Ecto neural progenitor cell (in vitro differentiated cells): ENCODE measurements at regions not wholly inside any gene's neighbourhood (a gene's known extent, or its start where the extent isn't known, plus 50 kb on each side); places are given as distances from the start of the nearest gene placed in this dataset.
"Not testable (repeated sequence)": the region's sequence is repeated elsewhere in the genome, so short reads cannot be mapped to it uniquely, and the experiment has no call there.

Experiments used
- DNase-seq: peaks from one replicate; pipeline ENCODE4 v3.0.0-alpha.2; 2018; ENCODE audit warnings: low spot score

DNA sequence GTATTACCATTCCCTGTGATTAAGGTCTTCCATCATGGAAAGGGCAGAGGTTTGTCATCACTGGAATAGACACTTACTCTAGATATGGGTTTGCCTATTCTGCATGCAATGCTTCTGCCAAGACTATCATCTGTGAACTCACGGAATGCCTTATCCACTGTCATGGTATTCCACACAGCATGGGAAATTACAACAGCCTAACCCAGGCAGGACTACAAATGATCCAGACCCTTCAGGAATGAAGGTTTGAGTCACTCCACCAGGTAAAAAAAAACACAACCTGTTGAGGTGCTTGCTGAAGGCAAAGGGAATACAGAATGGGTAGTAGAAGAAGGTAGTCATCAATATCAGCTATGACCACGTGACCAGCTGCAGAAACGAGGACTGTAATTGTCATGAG, 89.0 kb upstream of the RANBP6 start:
- not testable (repeated sequence) for DNase-seq

DNA sequence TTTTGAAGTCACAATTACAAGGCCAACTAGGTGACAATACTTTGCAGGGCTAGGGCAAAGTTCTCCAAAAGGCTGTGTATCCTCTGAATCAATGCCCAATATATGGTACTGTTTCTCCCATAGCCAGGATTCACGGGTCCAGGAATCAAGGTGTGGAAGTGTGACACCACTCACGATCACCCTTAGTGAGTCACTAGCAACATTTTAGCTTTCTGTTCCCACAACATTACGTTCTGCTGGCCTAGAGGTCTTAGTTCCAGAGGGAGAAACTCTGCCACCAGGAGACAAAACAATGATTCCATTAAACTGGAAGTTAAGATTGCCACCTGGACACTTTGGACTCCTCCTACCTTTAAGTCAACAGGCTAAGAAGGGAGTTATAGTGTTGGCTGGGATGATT, 88.5 kb upstream of the RANBP6 start:
- DNase-seq: not testable (repeated sequence)

DNA sequence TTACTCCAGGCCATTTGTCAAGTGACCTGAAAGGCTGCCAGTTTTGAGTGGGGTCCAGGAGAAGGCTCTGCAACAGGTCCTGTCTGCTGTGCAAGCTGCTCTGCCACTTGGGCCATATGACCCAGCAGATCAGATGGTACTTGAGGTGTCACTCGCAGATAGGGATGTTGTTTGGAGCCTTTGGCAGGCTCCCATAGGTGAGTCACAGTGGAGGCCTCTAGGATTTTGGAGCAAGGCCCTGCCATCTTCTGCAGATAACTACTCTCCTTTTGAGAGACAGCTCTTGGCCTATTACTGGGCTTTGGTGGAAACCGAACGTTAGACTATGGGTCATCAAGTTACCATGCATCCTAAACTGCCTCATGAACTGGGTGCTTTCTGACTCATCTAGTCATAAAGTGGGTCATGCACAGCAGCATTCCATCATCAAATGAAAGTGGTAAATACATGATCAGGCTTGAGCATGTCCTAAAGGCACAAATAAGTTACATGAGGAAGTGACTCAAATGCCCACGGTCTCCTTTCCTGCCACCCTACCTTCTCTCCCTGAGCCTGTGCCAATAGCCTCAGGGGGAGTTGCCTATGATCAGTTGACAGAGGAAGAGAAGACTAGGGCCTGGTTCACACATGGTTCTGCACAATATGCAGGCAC, 87.0 kb upstream of the RANBP6 start:
- DNase-seq: not testable (repeated sequence)

DNA sequence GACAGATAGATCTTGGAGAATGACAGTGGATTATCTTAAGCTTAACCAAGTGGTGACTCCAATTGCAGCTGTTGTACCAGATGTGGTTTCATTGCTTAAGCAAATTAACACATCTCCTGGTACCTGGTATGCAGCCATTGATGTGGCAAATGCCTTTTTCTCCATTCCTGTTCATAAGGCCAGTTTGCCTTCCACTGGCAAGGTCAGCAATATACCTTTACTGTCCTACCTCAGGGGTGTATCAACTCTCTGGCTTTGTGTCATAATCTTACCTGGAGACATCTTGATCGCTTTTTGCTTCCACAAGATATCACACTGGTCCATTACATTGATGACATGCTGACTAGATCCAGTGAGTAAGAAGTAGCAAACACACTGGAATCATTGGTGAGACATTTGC, 86.3 kb upstream of the RANBP6 start:
- not testable (repeated sequence) for DNase-seq

DNA sequence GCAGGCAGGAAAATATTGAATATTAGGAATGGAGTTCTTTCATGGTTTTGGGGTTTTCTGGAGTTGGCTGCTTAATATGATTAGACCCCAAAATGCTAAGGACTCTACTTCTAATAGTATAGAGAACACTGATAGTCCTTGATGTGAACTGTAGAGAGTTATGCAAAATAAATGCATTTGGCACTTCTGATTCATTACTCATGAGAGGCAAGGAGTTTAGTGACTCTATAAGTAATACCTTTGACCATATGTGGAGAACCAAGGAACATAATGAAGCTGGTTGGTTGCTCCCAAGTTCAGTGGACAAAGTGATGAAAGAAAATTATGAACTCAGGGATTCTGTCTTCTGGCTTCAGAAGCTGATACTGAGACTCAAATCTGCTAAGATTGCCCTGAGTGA, 83.9 kb upstream of the RANBP6 start:
- DNase-seq: not testable (repeated sequence)

DNA sequence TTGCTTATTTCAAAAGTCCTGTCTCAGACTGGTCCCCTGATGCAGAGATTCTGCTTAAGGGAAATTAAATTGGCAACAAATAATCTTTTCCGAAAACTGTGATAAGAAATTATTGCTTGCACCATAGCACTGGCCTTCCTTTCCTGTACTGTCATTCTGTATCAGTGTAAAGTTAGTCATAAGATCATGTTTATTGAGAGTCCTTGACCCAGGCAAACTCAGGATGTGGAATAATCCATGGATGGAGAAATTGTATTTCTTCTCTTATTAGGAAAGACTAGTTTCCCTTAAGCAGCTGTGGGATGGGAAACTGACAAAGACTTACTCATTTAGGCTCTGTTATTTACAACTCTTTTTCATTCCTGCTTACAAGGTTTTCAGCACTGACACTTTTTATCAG, 83.0 kb upstream of the RANBP6 start:
- no peak for DNase-seq

DNA sequence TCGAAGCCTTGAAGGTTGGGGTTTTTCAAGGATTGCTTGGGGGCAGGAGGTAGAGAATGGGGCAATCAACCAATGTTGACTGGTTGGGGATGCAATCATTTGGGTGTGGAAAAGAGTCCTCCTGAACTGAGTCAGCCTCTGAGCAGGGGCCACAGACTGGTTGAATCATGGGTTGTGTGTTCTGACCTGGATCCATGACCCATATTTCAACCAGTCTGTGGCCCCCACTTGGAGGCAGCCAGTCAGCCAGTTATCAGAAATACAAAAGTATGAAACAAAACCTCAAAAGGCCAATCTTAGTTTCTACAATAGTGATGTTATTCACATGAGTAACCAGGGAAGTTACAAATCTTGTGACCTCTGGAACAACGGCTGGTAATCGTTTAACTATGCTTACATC, 81.4 kb upstream of the RANBP6 start:
- DNase-seq: no peak

DNA sequence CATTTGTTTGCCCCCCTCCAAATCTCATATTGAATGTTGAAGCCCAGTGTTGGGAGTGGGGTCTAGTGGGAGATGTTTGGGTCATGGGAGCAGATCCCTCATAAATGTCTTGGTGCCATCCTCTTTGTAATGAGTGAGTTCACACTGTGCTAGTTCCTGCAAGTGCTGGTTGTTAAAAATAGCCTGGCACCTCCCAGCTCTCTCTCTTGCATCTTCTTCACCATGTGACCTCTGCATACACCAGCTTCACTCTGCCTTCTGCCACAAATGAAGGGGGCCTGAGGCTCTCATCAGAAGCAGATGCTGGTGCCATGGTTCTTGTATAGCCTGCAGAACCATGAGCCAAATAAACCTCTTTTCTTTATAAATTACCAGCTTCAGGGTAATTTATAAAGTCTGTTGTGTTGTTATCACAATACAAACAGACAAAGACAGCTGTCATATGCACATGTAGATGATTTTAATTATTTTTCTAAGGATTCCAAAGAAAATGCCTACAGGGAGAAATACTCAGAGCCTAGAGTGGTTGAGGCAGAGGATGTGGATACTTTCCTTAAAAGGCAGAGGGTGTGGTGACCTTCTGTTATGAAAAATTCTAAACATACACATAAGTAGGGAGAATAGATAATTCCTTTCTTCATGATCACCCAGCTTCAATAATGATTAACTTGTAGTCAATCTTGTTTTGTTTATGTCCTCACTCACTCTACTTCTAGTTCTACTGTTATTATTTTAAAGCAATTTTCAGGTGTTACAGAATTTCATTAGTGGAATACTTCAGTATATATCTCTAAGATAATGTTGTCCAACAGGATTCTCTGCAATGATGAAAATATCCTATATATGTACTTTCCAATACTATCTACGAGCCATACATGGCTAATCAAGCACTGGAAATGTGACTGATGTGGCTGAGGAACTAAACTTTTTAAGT, 75.1 kb upstream of the RANBP6 start:
- DNase-seq: no peak

DNA sequence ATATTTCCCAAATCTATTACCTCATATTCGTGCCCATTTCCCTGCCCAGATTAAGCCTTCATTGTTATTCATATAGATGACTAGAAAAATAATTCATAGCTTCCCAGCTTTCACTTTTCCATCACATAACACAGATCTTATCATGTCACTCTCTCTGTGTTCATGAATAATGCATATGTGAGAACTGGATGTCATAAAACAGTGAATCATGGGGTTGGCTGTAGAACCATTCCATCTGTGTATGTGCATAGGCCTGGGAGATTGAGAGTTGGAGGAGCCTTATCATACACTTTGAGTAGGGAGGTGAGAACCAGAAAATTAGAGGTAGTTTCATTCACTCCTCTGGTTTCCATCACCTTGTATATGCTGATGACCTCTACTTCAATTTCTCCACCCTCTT, 73.9 kb upstream of the RANBP6 start:
- DNase-seq: no peak

DNA sequence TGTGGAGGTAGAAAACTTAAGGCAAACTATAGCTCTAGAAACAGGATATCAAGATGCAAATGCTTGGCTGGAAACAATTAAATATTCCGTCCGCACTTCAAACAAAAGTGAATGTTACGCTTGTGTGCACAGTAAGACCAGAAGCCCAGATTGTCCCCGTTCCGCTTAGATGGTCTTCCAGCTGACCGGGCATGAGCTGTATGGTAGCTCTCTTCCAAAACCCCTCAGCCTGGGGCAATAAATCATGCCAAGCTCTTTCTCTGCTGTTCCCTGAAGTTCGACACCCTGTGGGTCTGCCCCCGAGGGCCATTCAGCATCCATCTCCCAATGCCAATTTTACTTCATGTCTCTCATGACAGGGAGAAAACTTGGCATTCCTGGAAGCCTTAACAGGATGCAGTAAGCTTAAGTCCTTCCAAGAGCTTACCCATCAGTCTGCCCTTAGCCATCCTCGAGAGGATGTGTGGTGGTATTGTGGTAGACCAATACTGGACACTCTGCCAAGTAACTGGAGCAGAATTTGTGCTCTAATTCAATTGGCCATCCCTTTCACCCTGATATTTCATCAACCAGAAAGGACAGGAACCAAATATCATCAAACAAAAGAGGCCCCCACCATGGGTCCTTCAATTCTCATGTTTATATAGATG, 70.7 kb upstream of the RANBP6 start:
- DNase-seq: no peak

DNA sequence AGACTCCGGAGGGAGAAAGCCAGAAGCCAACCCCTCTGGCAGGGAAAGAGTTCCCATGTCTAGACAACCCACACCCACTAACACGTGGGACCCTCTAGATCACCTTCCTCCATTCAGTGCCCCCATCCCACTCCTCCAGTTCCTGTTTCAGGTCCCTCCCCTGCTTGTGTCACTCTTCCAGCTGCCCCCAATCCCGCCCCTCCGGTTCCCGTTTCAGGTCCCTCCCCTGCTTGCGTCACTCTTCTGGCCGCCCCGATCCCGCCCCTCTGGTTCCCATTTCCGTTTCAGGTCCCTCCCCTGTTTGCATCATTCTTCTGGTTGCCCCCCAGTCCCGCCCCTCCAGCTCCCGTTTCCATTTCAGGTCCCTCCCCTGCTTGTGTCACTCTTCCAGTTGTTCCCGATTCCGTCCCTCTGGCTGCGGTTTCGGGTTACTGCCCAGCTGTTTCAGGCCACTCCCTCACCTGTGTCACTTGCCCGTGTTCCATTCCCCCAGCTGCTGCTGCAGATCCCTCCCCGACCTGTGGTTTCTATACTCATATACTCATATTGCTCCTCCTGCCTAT, 64.8 kb upstream of the RANBP6 start:
- peak; percentile 94 for DNase-seq

DNA sequence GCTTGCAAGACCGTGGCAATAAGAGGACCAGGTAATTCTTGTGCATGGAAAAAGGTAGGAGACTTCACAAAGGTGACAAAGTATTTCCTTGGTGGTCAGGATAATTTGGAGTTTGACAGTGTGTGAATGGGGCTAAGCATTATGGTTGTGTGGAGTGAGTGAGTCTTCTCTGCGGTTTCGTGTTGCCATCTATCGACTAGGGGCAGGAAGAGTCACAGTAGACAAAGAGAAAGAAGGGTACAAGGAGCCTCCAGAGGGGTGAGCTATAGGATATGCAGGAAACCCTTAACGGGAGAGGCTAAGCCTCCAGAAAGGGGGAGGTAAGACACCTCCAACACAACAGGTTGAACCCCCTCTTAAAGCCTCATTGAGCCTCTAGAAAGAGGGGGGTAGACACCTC, 64.0 kb upstream of the RANBP6 start:
- no peak for DNase-seq

DNA sequence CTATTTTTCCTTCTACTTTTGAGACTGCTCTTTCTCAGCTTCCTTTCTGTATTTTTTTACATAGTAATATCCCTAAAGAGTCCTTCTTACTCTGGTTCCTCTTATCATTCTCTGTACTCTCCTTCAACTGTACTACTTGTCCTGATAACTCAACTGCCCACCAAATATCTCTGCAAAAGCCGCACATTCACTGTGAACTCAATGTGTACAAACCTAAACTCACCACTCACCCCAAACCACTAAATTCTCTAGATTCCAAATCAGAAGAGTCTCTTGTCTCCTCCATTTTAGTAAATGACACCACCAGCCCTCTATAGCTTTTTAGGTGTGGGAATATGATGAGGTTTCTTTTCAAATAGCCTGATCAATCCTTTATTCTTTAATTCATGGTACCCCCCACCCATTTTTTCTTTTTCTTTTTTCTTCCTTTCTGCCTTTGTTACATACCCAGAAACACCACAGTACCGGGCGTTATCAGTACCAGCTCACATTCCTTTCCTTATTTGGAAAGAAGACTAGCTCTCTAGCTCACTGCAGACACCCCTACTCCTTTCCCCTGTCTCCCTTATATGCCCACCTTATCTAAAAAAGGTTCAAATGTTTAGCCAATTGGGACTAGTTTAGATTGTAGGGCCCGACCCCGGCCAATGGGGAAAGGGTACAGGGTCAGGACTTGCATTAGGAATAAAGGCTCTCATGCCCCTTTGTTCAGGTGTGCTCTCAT, 63.1 kb upstream of the RANBP6 start:
- no peak for DNase-seq

DNA sequence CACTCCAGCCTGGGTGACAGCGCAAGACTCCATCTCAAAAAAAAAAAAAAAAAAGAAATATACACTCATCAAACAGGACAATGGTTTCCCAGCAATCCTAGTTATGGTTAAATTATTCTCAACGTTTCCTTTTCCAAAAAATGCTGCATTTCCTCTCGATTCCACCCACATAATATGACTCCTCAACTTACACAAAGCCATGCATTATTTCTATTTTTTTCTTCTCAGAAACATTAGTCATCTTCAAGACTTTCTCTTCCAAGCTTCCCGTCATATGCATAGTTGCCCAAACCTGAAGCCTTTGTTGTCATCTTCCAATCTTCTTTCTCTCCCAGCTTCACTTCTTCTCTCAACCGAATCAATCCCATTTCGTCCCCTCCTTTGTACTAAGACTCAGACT, 61.4 kb upstream of the RANBP6 start:
- DNase-seq: no peak

DNA sequence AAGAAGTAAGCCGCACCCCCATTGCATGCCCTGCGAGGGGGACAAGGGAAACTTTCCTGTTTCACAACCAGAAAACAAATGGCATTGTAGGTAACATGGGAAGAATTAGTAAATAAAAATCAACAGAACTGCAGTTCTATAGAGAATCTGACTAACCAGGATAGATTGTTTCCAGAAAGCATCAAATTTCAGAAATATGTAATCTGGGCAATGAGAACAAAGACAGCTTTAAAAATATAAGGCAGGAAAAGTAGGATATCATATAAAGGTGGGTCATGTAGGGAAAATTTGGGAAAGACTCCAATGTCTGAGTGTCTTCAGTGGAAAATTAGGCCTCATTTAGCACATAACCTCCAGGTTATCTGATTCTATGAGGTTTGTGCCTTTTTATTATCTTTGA, 58.3 kb upstream of the RANBP6 start:
- no peak for DNase-seq

DNA sequence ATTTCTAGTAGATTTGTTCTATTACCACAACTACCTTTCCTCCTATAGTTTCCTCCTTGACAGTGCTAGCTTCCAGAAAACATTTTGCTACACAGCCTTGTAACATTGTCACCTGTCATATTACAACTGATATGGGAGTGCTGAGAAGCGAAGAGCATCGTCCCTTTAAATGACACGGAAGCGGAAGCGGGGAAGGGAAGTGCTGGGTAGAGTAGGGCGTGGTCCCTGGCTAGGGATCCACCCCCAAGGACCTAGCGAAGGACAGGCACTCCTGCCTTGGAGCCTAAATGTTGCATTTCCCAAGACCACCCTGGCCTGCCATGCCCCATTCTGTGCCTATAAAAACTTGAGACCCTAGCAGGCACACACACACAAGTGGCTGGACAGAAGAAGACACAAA, 57.4 kb upstream of the RANBP6 start:
- DNase-seq: no peak

DNA sequence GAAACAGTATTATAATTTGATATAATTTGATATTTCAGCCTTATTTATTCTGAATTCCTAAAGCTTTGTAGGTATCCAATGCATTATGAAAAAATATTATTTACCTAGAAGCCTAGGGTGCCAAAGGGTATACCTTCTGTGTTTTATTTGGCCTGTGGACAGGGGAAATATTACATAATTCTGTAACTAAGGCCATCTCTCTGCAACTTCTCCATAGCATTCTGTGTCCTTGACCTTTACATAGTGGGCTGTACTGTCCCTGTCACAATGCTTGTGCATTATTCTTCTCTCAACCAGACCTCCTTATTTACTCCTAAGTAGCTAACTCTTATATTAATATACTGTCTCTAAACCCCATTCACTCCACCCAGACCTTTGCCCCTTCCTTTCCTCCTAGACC, 57.0 kb upstream of the RANBP6 start:
- DNase-seq: no peak

DNA sequence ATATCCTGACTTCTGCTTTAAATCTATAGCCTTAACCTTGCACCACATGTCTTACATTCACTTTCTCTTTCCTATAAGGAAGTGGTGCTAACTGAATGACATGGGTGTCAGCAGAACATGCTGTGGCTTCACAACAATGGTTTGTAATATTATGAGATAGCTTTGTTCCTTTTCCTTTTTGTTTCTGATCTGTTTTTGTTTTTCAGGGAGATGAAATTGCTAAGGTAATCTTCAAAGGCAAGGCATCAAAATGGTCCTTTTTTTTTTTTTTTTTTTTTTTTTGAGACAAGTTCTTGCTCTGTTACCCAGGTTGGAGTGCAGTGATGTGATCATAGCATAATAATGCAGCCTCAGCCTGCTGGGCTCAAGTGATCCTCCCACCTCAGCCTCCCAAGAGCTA, 53.6 kb upstream of the RANBP6 start:
- DNase-seq: no peak

DNA sequence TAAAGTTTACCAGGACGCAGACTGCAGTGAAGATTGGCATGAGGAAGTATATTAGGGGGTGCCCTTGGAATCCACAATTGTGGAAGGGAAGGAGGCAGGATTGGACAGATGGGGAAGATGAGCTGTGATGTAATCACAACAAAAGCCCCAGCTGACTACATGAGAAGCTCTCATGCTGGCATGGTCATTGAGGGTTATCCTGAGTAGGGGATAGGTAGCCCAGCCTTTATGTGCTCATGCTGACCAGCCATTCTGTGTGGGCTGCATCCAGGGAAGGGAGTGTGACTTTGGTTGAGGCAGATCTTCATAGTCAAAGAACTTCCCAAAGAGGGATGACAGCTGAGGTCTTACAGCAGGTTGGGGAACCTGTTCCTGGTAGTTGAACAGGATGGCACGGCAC, 52.0 kb upstream of the RANBP6 start:
- no peak for DNase-seq
